T-helper 2 cell treated with Interferon-gamma antibody and Interleukin-4, amounts not matched to agents 5 μg/mL and 100 μg/mL, for 36 hours (primary cell): ENCODE measurements at regions not wholly inside any gene's neighbourhood (a gene's known extent, or its start where the extent isn't known, plus 50 kb on each side); places are given as distances from the start of the nearest gene placed in this dataset.
"Not testable (repeated sequence)": the region's sequence is repeated elsewhere in the genome, so short reads cannot be mapped to it uniquely, and the experiment has no call there.

Experiments used
- DNase-seq: peaks from one replicate; pipeline ENCODE4 v3.0.0; 2021; ENCODE audit warnings: low spot score
- H3K27ac Mint-ChIP-seq: one replicate; pipeline ENCODE4 v1.8.0; 2021; ENCODE audit warnings: mild to moderate bottlenecking, mixed read lengths
- H3K27me3 Mint-ChIP-seq: one replicate; pipeline ENCODE4 v1.8.0; 2021; ENCODE audit warnings: low read depth, mixed read lengths
- H3K36me3 Mint-ChIP-seq: one replicate; pipeline ENCODE4 v1.8.0; 2021; ENCODE audit warnings: low read depth, mixed read lengths
- H3K4me1 Mint-ChIP-seq: one replicate; pipeline ENCODE4 v1.8.0; 2021; ENCODE audit warnings: low read depth, mixed read lengths
- H3K4me3 Mint-ChIP-seq: one replicate; pipeline ENCODE4 v1.8.0; 2022; ENCODE audit warnings: mild to moderate bottlenecking, moderate library complexity, mixed read lengths
- H3K9me3 Mint-ChIP-seq: one replicate; pipeline ENCODE4 v1.8.0; 2021; ENCODE audit warnings: mixed read lengths

DNA sequence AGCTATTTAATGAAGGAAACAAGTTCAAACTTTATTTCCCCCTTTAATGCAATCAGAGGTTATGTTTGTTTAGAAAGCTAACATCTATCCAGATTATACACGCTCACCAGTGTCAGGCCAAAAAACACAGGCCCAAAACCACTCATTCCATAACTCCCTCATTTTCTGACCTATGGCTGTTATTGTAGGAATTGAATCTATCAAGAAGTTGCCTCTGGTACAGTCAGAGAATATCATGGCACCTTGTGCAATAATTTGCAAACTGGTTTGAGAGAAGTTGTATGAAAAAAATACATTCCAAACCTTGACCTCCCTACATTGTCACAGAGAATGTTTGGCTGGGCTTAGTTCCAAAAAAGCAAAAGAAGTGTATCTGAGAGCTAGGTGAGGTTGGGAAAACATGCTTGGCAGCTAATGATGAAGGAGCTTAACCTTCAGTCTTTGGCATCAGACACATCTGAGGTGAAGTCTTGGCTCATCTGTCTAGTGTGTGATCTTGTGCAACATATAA, 591.0 kb downstream of the ANKRD50 start:
- DNase-seq = no peak
- Mint-ChIP-seq H3K9me3 (no peaks in the 10 kb centered on the region), H3K36me3 (no peaks in the 10 kb centered on the region), H3K27ac (no peak overlapping the region), H3K4me1 (no peaks in the 10 kb centered on the region), H3K27me3 (no peaks in the 10 kb centered on the region), H3K4me3 (no peak overlapping the region)

GRCh38 chr4:124123181-124123580, 589.4 kb downstream of the ANKRD50 start:
- H3K36me3 Mint-ChIP-seq = no peaks in the 10 kb centered on the region
- H3K4me1 Mint-ChIP-seq = no peaks in the 10 kb centered on the region
- no peaks in the 10 kb centered on the region for H3K9me3 Mint-ChIP-seq
- H3K27ac Mint-ChIP-seq = no peak overlapping the region
- DNase-seq = no peak
- no peak overlapping the region for H3K4me3 Mint-ChIP-seq
- H3K27me3 Mint-ChIP-seq = no peaks in the 10 kb centered on the region

DNA sequence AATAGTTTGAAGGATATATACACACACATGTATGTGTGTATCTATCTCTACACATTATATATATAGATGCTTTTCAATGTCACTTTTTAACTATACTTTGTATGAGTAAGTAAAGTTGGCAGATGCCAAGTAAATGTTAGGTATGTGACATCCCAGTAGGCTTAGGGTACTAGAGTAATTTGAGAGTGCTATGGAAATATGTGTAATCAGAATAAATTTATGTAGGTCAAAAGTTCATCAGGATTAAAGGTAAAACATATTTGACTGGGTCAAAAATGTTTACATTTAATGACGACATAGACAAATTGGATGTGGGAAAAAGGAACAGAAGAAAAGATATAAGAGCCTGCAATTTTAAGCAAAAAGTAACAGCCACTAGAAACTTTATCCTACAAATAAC, 588.8 kb downstream of the ANKRD50 start:
- Mint-ChIP-seq H3K4me1 (no peaks in the 10 kb centered on the region), H3K27me3 (no peaks in the 10 kb centered on the region)

GRCh38 chr4:124131324-124131723, 581.2 kb downstream of the ANKRD50 start:
- DNase-seq, H3K27ac Mint-ChIP-seq, H3K4me1 Mint-ChIP-seq, H3K36me3 Mint-ChIP-seq, H3K4me3 Mint-ChIP-seq, H3K27me3 Mint-ChIP-seq, H3K9me3 Mint-ChIP-seq: not testable (repeated sequence)

More for the DNA sequence above, 588.8 kb downstream of the ANKRD50 start:
- Mint-ChIP-seq H3K27ac (no peak overlapping the region), H3K4me3 (no peak overlapping the region), H3K36me3 (no peaks in the 10 kb centered on the region), H3K9me3 (no peaks in the 10 kb centered on the region)
- DNase-seq = no peak

DNA sequence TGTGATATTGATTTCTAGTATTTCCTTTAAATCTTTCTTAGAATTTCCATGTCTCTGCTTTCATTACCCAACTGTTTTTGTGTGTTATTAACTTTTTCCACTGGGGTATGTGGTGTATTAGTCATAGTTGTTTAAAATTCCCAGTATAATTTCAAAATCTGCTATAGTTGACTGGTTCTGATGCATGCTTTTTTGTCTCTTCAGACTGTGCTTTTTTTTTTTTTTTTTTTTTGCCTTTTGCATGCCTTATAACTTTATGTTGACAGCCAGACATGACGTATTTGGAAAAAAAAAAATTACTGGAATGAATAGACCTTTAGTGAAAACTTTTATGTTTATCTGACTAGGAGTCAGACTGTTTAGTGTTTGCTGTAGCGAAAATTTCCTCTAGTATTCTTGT, 580.4 kb downstream of the ANKRD50 start:
- Mint-ChIP-seq H3K27me3 (no peaks in the 10 kb centered on the region), H3K9me3 (peaks cover 9% of the 10 kb centered on the region), H3K36me3 (no peaks in the 10 kb centered on the region), H3K4me3 (no peak overlapping the region), H3K27ac (no peak overlapping the region), H3K4me1 (no peaks in the 10 kb centered on the region)
- no peak for DNase-seq

- Mint-ChIP-seq H3K27me3 (no peaks in the 10 kb centered on the region), H3K9me3 (peaks cover 9% of the 10 kb centered on the region), H3K36me3 (no peaks in the 10 kb centered on the region), H3K4me3 (no peak overlapping the region), H3K4me1 (no peaks in the 10 kb centered on the region), H3K27ac (no peak overlapping the region)
- no peak for DNase-seq
These were observed 578.8 kb downstream of the ANKRD50 start for GRCh38 chr4:124133753-124134152.

DNA sequence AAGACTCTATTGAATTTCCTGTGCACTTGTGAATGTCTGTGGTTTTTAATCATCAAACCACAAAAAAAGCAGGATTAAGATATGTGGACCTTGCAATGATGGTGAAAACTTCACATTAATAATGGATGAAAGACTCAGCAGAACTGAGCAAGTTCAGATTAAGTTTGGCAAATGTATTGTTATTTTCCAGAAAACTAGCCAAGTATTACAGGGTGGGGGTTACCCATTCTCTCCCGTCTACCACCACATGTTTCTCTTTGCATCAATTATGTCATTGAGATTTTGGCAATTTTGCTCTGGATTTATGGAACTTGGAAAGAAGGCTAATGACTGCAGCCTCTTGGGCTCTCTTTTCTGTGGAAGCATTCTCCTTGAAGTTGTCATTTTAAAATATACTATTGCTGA, 577.1 kb downstream of the ANKRD50 start:
- Mint-ChIP-seq H3K4me1 (no peaks in the 10 kb centered on the region), H3K9me3 (peaks cover 9% of the 10 kb centered on the region), H3K27me3 (no peaks in the 10 kb centered on the region), H3K27ac (no peak overlapping the region), H3K4me3 (no peak overlapping the region), H3K36me3 (no peaks in the 10 kb centered on the region)
- DNase-seq = no peak

GRCh38 chr4:124139044-124139443, 573.5 kb downstream of the ANKRD50 start:
- Mint-ChIP-seq H3K36me3 (no peaks in the 10 kb centered on the region), H3K27me3 (no peaks in the 10 kb centered on the region), H3K4me3 (no peak overlapping the region), H3K9me3 (no peaks in the 10 kb centered on the region), H3K4me1 (no peaks in the 10 kb centered on the region), H3K27ac (no peak overlapping the region)
- no peak for DNase-seq

GRCh38 chr4:124143632-124144031, 568.9 kb downstream of the ANKRD50 start:
- Mint-ChIP-seq H3K4me3 (no peak overlapping the region), H3K4me1 (no peaks in the 10 kb centered on the region), H3K27me3 (no peaks in the 10 kb centered on the region), H3K36me3 (no peaks in the 10 kb centered on the region), H3K27ac (no peak overlapping the region), H3K9me3 (no peaks in the 10 kb centered on the region)
- no peak for DNase-seq

DNA sequence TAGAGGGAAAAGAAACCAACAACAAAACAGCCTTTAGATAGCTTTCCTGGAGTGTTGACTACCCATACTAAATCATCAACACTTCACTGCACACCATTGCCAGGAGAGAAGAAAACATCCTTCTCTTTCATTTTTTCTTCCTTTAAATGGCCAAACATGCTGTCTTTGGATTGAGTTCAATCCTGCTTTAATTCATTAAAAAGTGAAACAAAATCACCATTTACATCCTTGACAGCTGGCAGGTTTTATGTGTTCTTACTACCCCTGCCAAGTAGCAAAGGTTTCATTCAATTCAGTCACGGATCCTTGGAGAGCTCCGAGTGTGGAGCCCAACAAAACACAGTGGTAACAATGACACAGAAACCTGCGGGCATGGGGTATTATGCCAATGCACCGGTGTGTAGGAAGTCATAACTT, 568.3 kb downstream of the ANKRD50 start:
- H3K4me1 Mint-ChIP-seq = no peaks in the 10 kb centered on the region
- DNase-seq = no peak
- no peaks in the 10 kb centered on the region for H3K27me3 Mint-ChIP-seq

GRCh38 chr4:124146068-124146467, 566.5 kb downstream of the ANKRD50 start:
- H3K27me3 Mint-ChIP-seq = no peaks in the 10 kb centered on the region

More for the DNA sequence above, 568.3 kb downstream of the ANKRD50 start:
- Mint-ChIP-seq H3K9me3 (no peaks in the 10 kb centered on the region), H3K27ac (no peak overlapping the region), H3K36me3 (no peaks in the 10 kb centered on the region), H3K4me3 (no peak overlapping the region)

DNA sequence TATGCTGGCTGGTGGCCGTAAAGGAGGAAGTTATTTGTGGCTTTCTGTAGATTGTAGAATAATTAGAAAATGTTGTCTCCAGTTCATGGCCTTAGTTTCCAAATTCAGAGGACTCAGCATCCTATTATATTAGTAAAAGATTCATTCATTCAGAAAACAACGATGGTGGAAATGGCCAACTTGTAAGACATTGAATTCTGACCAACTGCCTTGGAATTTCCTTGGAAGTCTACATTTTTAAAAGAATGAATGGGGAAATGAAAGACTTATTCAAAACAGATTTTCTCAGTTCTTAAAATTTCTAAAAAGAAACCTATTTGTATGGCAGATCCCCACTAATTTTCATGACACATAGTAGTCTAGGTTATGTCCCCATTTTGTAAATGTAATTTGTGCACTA, 561.5 kb downstream of the ANKRD50 start:
- Mint-ChIP-seq H3K4me1 (no peaks in the 10 kb centered on the region), H3K27me3 (no peaks in the 10 kb centered on the region), H3K27ac (no peak overlapping the region), H3K4me3 (no peak overlapping the region), H3K36me3 (no peaks in the 10 kb centered on the region), H3K9me3 (no peaks in the 10 kb centered on the region)
- DNase-seq = no peak

More at GRCh38 chr4:124146068-124146467, 566.5 kb downstream of the ANKRD50 start:
- Mint-ChIP-seq H3K4me1 (no peaks in the 10 kb centered on the region), H3K36me3 (no peaks in the 10 kb centered on the region), H3K9me3 (no peaks in the 10 kb centered on the region), H3K27ac (no peak overlapping the region), H3K4me3 (no peak overlapping the region)
- no peak for DNase-seq

- no peak overlapping the region for H3K27ac Mint-ChIP-seq
- H3K36me3 Mint-ChIP-seq = no peaks in the 10 kb centered on the region
- no peak for DNase-seq
- no peak overlapping the region for H3K4me3 Mint-ChIP-seq
- no peaks in the 10 kb centered on the region for H3K27me3 Mint-ChIP-seq
- H3K9me3 Mint-ChIP-seq = no peaks in the 10 kb centered on the region
- no peaks in the 10 kb centered on the region for H3K4me1 Mint-ChIP-seq
These were observed 560.4 kb downstream of the ANKRD50 start for GRCh38 chr4:124152132-124152531.

DNA sequence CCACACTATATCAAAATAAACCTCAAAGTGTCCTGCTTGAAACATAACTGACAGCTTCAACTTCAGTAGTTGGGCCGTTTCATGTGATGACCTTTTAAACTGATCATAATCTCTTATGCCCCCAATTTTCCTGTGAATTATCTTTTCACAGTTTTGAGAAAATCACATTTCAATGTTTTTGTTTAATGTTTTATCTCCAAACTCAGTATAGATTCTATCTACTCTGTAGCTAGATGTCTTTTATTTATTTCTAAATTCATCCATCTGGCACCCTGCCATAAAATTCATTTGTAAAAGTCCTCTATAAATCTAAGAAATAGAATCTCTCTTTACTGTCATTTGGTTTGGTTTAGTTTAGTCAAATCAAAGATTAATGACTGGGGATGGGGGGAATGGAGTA, 557.3 kb downstream of the ANKRD50 start:
- no peak for DNase-seq
- Mint-ChIP-seq H3K36me3 (no peaks in the 10 kb centered on the region), H3K27me3 (no peaks in the 10 kb centered on the region), H3K4me3 (no peak overlapping the region), H3K27ac (no peak overlapping the region), H3K9me3 (no peaks in the 10 kb centered on the region), H3K4me1 (no peaks in the 10 kb centered on the region)

- H3K27me3 Mint-ChIP-seq = no peaks in the 10 kb centered on the region
- no peak overlapping the region for H3K4me3 Mint-ChIP-seq
- no peaks in the 10 kb centered on the region for H3K4me1 Mint-ChIP-seq
- no peak for DNase-seq
- H3K27ac Mint-ChIP-seq = no peak overlapping the region
- no peaks in the 10 kb centered on the region for H3K36me3 Mint-ChIP-seq
- no peaks in the 10 kb centered on the region for H3K9me3 Mint-ChIP-seq
These were observed 555.0 kb downstream of the ANKRD50 start for GRCh38 chr4:124157396-124158083.
